Bronchial epithelial cell (primary cell): ENCODE measurements at regions not wholly inside any gene's neighbourhood (a gene's known extent, or its start where the extent isn't known, plus 50 kb on each side); places are given as distances from the start of the nearest gene placed in this dataset.

Experiments
- DNase-seq: peaks from one replicate; pipeline ENCODE4 v3.0.0-alpha.2; 2010; ENCODE audit warnings: low read depth
- FAIRE-seq: peaks from 2 replicates; lab custom pipeline; 2011; peaks lifted over from hg19 to GRCh38; lab: Jason Lieb, UNC
- H3K27me3 ChIP-seq: 2 replicates; pipeline ENCODE4 v1.5.1; 2011; ENCODE audit warnings: low read length; ENCODE audit not compliant: control insufficient read depth, insufficient read depth
- H3K36me3 ChIP-seq: 2 replicates; pipeline ENCODE4 v1.5.1; 2011; ENCODE audit warnings: low read length; ENCODE audit not compliant: control insufficient read depth, insufficient read depth
- H3K4me3 ChIP-seq: 2 replicates; pipeline ENCODE4 v1.5.1; 2011; ENCODE audit warnings: mild to moderate bottlenecking, low read depth, low read length, control low read depth
- CTCF ChIP-seq: IDR thresholded peaks from 2 replicates; pipeline ENCODE4 v1.5.1; 2011; ENCODE audit warnings: mild to moderate bottlenecking, moderate library complexity, low read length, control low read depth, inconsistent platforms; ENCODE audit not compliant: insufficient read depth, severe bottlenecking

- no peak for FAIRE-seq
- TF ChIP-seq CTCF: no peak
- Histone ChIP-seq H3K27me3 (no peaks in the 10 kb centered on the region), H3K36me3 (no peaks in the 10 kb centered on the region), H3K4me3 (no peak overlapping the region)
- DNase-seq: no peak
Measured at GRCh38 chr10:61844116-61844822, 57.2 kb upstream of the ARID5B start.

GRCh38 chr10:61845196-61845949, 56.1 kb upstream of the ARID5B start:
- no peak for TF ChIP-seq CTCF

GRCh38 chr10:61845950-61846268, 55.6 kb upstream of the ARID5B start:
- Histone ChIP-seq H3K36me3 (no peaks in the 10 kb centered on the region), H3K4me3 (no peak overlapping the region), H3K27me3 (no peaks in the 10 kb centered on the region)
- DNase-seq: no peak
- no peak for FAIRE-seq
- no peak for TF ChIP-seq CTCF

More at GRCh38 chr10:61845196-61845949, 56.1 kb upstream of the ARID5B start:
- H3K27me3 ChIP-seq: no peaks in the 10 kb centered on the region
- H3K36me3 ChIP-seq: no peaks in the 10 kb centered on the region
- H3K4me3 ChIP-seq: no peak overlapping the region
- DNase-seq (no peak), FAIRE-seq (no peak)

GRCh38 chr10:61846370-61847031, 55.0 kb upstream of the ARID5B start:
- no peak for TF ChIP-seq CTCF
- Histone ChIP-seq H3K36me3 (no peaks in the 10 kb centered on the region), H3K27me3 (no peaks in the 10 kb centered on the region), H3K4me3 (no peak overlapping the region)
- DNase-seq (no peak), FAIRE-seq (no peak)

GRCh38 chr10:61847087-61847486, 54.4 kb upstream of the ARID5B start:
- no peak for FAIRE-seq
- TF ChIP-seq CTCF: no peak
- no peak for DNase-seq
- H3K36me3 ChIP-seq: no peaks in the 10 kb centered on the region
- H3K4me3 ChIP-seq: no peak overlapping the region
- H3K27me3 ChIP-seq: no peaks in the 10 kb centered on the region
